Endodermal cell (in vitro differentiated cells): ENCODE measurements at regions not wholly inside any gene's neighbourhood (a gene's known extent, or its start where the extent isn't known, plus 50 kb on each side); places are given as distances from the start of the nearest gene placed in this dataset.

ENCODE experiments used
- DNase-seq: peaks from one replicate; pipeline ENCODE4 v3.0.0-alpha.2; 2017
- H3K27ac ChIP-seq: 2 replicates; pipeline ENCODE4 v1.5.1; 2013; ENCODE audit warnings: mild to moderate bottlenecking, low read depth, low read length, moderate library complexity
- H3K27me3 ChIP-seq: 2 replicates; pipeline ENCODE4 v1.6.1; 2013; ENCODE audit warnings: mild to moderate bottlenecking, low read length, moderate library complexity; ENCODE audit not compliant: insufficient read depth, control insufficient read depth, poor library complexity, severe bottlenecking
- H3K36me3 ChIP-seq: 2 replicates; pipeline ENCODE4 v1.7.0; 2013; ENCODE audit warnings: mild to moderate bottlenecking, low read length, moderate library complexity; ENCODE audit not compliant: control insufficient read depth, insufficient read depth
- H3K4me1 ChIP-seq: one replicate; pipeline ENCODE4 v1.7.0; 2013; ENCODE audit warnings: low read length; ENCODE audit not compliant: control insufficient read depth, insufficient read depth
- H3K4me3 ChIP-seq: 2 replicates; pipeline ENCODE4 v1.5.1; 2013; ENCODE audit warnings: mild to moderate bottlenecking, low read length, moderate library complexity
- H3K9ac ChIP-seq: 2 replicates; pipeline ENCODE4 v1.6.1; 2013; ENCODE audit warnings: mild to moderate bottlenecking, low read length, moderate library complexity; ENCODE audit not compliant: poor library complexity, severe bottlenecking; ENCODE audit errors: extremely low read depth
- H3K9me3 ChIP-seq: 2 replicates; pipeline ENCODE4 v1.6.1; 2013; ENCODE audit warnings: mild to moderate bottlenecking, low read length, moderate library complexity; ENCODE audit not compliant: control insufficient read depth
- H3K27ac Mint-ChIP-seq: 2 replicates; pipeline ENCODE4 v1.8.0; 2020; ENCODE audit warnings: mixed read lengths
- H3K27me3 Mint-ChIP-seq: 2 replicates; pipeline ENCODE4 v1.8.0; 2021; ENCODE audit warnings: mild to moderate bottlenecking, mixed read lengths; ENCODE audit not compliant: insufficient read depth
- H3K36me3 Mint-ChIP-seq: 2 replicates; pipeline ENCODE4 v1.8.0; 2020; ENCODE audit warnings: low read depth, mixed read lengths
- H3K4me1 Mint-ChIP-seq: 2 replicates; pipeline ENCODE4 v1.8.0; 2020; ENCODE audit warnings: mixed read lengths
- H3K4me3 Mint-ChIP-seq: 2 replicates; pipeline ENCODE4 v1.8.0; 2020; ENCODE audit warnings: mild to moderate bottlenecking, moderate library complexity, mixed read lengths
- H3K9me3 Mint-ChIP-seq: 2 replicates; pipeline ENCODE4 v1.8.0; 2020; ENCODE audit warnings: mild to moderate bottlenecking, mixed read lengths
- WGBS, 2 experiments: methylation state at CpG; one replicate each; pipeline versions ENCODE4 v1.1.5 to v1.1.7; 2013; ENCODE audit warnings: missing lambda C conversion rate in 2 of 2, mixed read lengths in 1 of 2; ENCODE audit not compliant: insufficient coverage in 1 of 2, insufficient read length in 1 of 2; 5-methylcytosine and 5-hydroxymethylcytosine counted together
- TF ChIP-seq, protein P1 (sequence below): fragments of 200-600 bp; sonication (generic); conservative IDR thresholded peaks from 2 replicates; pipeline ENCODE4 v1.5.0; 2021; ENCODE audit warnings: antibody characterized with exemption, mild to moderate bottlenecking

DNA sequence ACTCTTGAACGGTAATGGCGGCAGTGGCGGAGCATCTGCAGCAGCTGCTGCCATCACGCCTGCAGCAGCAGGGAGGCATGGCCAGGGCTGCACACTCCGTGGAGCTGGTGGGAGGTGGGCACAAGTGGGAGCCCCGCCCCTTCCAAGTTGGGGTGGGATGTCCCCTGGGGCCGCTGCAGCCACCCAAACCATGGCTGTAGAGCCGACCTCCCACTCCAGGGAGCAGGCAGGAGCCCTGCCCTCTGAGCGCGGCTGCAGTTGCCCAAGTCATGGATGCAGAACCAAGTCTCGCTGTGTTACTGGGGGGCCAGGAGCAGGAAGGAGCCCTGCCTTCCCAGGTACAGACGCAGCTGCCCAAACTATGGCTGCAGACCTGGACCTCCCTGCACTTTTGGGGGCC lies 215.3 kb upstream of the VLDLR start:
- 89 to 91% methylated on average over 6 to 12 of the region's 12 CpGs for WGBS, 2 experiments
- H3K4me1 ChIP-seq: no peaks in the 10 kb centered on the region
- no peaks in the 10 kb centered on the region for H3K36me3 Mint-ChIP-seq
- peaks cover 9% of the 10 kb centered on the region for H3K9me3 ChIP-seq
- H3K27me3 Mint-ChIP-seq: peaks cover 51% of the 10 kb centered on the region
- no peak overlapping the region for H3K9ac ChIP-seq
- no peak for DNase-seq
- TF ChIP-seq, protein P1, sequence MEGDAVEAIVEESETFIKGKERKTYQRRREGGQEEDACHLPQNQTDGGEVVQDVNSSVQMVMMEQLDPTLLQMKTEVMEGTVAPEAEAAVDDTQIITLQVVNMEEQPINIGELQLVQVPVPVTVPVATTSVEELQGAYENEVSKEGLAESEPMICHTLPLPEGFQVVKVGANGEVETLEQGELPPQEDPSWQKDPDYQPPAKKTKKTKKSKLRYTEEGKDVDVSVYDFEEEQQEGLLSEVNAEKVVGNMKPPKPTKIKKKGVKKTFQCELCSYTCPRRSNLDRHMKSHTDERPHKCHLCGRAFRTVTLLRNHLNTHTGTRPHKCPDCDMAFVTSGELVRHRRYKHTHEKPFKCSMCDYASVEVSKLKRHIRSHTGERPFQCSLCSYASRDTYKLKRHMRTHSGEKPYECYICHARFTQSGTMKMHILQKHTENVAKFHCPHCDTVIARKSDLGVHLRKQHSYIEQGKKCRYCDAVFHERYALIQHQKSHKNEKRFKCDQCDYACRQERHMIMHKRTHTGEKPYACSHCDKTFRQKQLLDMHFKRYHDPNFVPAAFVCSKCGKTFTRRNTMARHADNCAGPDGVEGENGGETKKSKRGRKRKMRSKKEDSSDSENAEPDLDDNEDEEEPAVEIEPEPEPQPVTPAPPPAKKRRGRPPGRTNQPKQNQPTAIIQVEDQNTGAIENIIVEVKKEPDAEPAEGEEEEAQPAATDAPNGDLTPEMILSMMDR: no peak
- H3K9me3 Mint-ChIP-seq: peaks cover 9% of the 10 kb centered on the region
- H3K4me1 Mint-ChIP-seq: peaks cover under 1% of the 10 kb centered on the region
- H3K27me3 ChIP-seq: peaks cover 3% of the 10 kb centered on the region
- no peak overlapping the region for H3K27ac Mint-ChIP-seq
- no peak overlapping the region for H3K4me3 Mint-ChIP-seq
- H3K27ac ChIP-seq: no peak overlapping the region
- H3K4me3 ChIP-seq: no peak overlapping the region
- H3K36me3 ChIP-seq: no peaks in the 10 kb centered on the region

GRCh38 chr9:2407450-2407849 lies 214.1 kb upstream of the VLDLR start:
- peaks cover 39% of the 10 kb centered on the region for H3K27me3 Mint-ChIP-seq
- H3K4me1 Mint-ChIP-seq: peaks cover 11% of the 10 kb centered on the region

GRCh38 chr9:2411459-2412215 lies 209.9 kb upstream of the VLDLR start:
- H3K27me3 Mint-ChIP-seq: peaks cover 7% of the 10 kb centered on the region
- WGBS, 2 experiments: 53 to 79% methylated on average over 2 to 8 of the region's 8 CpGs
- no peak overlapping the region for H3K4me3 Mint-ChIP-seq
- TF ChIP-seq, protein P1: no peak
- Histone ChIP-seq H3K9ac (no peak overlapping the region), H3K9me3 (no peaks in the 10 kb centered on the region), H3K4me3 (no peak overlapping the region), H3K36me3 (no peaks in the 10 kb centered on the region), H3K4me1 (peaks cover 8% of the 10 kb centered on the region), H3K27me3 (no peaks in the 10 kb centered on the region), H3K27ac (no peak overlapping the region)
- no peak for DNase-seq
- H3K4me1 Mint-ChIP-seq: peaks cover 25% of the 10 kb centered on the region
- no peaks in the 10 kb centered on the region for H3K36me3 Mint-ChIP-seq
- peak overlapping the region; percentile 37 for H3K27ac Mint-ChIP-seq
- peaks cover 6% of the 10 kb centered on the region for H3K9me3 Mint-ChIP-seq

More at GRCh38 chr9:2407450-2407849, 214.1 kb upstream of the VLDLR start:
- DNase-seq: no peak
- Mint-ChIP-seq H3K9me3 (peaks cover 9% of the 10 kb centered on the region), H3K36me3 (no peaks in the 10 kb centered on the region), H3K4me3 (no peak overlapping the region), H3K27ac (no peak overlapping the region)
- H3K27me3 ChIP-seq: no peaks in the 10 kb centered on the region
- TF ChIP-seq, protein P1: no peak
- H3K9ac ChIP-seq: no peak overlapping the region
- no peaks in the 10 kb centered on the region for H3K36me3 ChIP-seq
- peaks cover 9% of the 10 kb centered on the region for H3K9me3 ChIP-seq
- no peak overlapping the region for H3K27ac ChIP-seq
- peaks cover 8% of the 10 kb centered on the region for H3K4me1 ChIP-seq
- H3K4me3 ChIP-seq: no peak overlapping the region
- WGBS, 2 experiments: 92 to 100% methylated on average over 5 to 7 of the region's 7 CpGs
